ENCODE measurements at regions not wholly inside any gene's neighbourhood (a gene's known extent, or its start where the extent isn't known, plus 50 kb on each side); places are given as distances from the start of the nearest gene placed in this dataset.

DNA sequence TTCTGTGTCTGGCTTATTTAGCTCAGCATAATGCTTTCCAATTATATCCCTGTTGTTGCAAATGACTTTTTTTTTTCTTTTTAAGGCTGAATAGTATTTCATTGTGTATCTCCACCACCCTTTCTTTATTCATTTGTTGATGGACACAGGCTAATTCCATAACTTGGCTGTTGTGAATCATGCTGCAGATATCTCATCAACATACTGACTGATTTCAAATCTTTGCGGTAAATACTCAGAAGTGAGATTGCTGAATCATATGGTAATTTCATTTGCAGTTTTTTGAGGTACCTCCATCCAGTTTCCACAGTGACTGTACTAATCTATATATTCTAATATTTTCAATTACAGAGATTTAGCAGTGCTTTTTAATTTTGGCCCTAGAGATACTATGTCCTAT is 266.2 kb downstream of the TMX3 start:
- H3K4me3 ChIP-seq (ENCODE audit: low read depth, low read length), result no peak overlapping the region
- DNase-seq (ENCODE audit: low read depth), result no peak
- no peak for TF ChIP-seq CTCF (IDR thresholded peaks at IDR 0.05; ENCODE audit: control insufficient read depth, extremely low read depth, insufficient read depth)

DNA sequence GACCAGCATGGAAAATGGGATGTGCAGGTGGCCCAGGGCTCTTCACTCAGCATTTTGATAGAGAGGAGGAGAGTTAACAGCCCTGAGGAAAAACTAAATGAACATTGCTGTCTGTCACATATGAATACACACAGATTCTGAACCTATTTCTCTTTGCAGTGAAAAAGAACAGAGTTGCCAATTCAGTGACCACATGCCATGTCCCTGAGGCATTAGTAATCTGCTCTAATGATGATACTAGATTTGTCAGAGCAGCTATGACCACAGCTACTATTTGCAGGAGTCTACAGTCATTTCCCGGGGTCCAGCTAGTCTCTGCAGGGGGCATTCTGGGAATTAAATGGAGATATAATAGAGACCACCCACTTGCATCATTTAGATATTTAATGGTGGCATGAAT is 267.6 kb downstream of the TMX3 start:
- no peak overlapping the region for H3K4me3 ChIP-seq (ENCODE audit: low read depth, low read length)
- DNase-seq (ENCODE audit: low read depth), result no peak
- no peak for TF ChIP-seq CTCF (IDR thresholded peaks at IDR 0.05; ENCODE audit: control insufficient read depth, extremely low read depth, insufficient read depth)

DNA sequence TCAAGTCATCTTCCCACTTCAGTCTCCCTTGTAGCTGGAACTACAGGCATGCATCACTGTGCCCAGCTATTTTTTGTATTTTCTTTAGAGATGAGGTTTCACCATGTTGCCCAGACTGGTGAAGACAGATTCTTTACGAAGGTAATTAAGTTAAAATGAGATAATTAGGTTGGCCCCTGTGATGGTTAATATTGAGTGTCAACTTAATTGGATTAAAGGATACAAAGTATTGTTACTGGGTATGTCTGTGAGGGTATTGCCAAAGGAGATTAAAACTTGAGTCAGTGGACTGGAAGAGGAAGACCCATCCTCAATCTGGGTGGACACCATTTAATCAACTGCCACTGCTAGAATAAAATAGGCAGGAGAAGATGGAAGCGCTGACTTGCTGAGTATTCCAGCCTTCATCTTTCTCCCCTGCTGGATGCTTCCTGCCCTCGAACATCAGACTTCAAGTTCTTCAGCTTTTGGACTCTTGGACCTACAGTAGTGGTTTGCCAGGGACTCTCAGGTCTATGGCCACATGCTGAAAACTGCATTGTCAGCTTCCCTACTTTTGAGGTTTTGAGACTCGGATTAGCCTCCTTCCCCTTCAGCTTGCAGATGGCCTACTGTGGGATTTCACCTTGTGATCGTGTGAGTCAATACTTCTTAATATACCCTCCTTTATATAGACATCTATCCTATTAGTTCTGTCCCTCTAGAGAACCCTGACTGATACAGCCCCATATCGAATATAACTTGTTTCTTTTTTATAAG is 269.1 kb downstream of the TMX3 start:
- no peak overlapping the region for H3K4me3 ChIP-seq (ENCODE audit: low read depth, low read length)
- DNase-seq (ENCODE audit: low read depth), result no peak
- TF ChIP-seq CTCF (IDR thresholded peaks at IDR 0.05; ENCODE audit: control insufficient read depth, extremely low read depth, insufficient read depth), result no peak

DNA sequence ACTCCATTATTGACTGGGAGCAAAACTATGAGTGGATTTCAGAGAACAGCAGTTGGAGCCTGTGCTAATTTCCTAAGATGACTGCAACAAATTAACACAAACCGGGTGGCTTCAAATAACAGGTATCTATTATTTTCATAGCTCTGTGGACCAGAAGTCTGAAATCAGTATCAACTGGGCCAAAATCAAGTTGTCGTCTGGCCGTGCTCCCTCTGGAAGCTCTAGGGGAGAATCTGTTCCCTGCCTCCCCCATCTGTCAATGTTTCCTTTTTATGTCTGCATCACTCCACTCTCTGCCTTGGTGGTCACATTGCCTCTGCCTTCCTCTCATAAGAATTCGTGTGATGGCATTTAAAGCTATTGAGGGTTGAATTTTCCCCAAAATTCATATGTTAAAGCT is 269.8 kb downstream of the TMX3 start:
- no peak for TF ChIP-seq CTCF (IDR thresholded peaks at IDR 0.05; ENCODE audit: control insufficient read depth, extremely low read depth, insufficient read depth)
- no peak for DNase-seq (ENCODE audit: low read depth)

GRCh38 chr18:68441241-68441640 is 273.7 kb downstream of the TMX3 start:
- no peak for TF ChIP-seq CTCF (IDR thresholded peaks at IDR 0.05; ENCODE audit: control insufficient read depth, extremely low read depth, insufficient read depth)
- no peak overlapping the region for H3K4me3 ChIP-seq (ENCODE audit: low read depth, low read length)
- DNase-seq (ENCODE audit: low read depth), result no peak

More for the DNA sequence above, 269.8 kb downstream of the TMX3 start:
- no peak overlapping the region for H3K4me3 ChIP-seq (ENCODE audit: low read depth, low read length)

GRCh38 chr18:68440433-68440832 is 274.5 kb downstream of the TMX3 start:
- H3K4me3 ChIP-seq (ENCODE audit: low read depth, low read length), result no peak overlapping the region
- TF ChIP-seq CTCF (IDR thresholded peaks at IDR 0.05; ENCODE audit: control insufficient read depth, extremely low read depth, insufficient read depth), result no peak
- DNase-seq (ENCODE audit: low read depth), result no peak

DNA sequence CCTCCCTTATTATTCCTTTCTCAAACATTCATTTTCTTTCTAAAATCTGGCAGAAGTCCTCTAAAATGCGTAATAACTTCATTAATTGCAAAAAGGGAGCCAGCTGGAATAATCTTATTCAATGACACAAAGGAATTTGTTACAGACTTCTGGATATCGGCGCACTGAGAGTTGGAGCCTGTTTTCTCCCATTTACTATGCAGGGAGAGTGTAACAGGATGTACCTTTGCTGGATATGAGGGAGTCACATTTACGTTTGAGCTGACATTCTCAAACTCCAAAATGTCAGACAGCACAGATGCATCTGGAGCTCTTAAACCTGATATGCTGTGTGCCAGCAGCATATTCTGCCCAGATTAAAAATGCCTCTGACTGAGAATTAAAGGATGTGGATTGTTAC is 275.3 kb downstream of the TMX3 start:
- no peak for TF ChIP-seq CTCF (IDR thresholded peaks at IDR 0.05; ENCODE audit: control insufficient read depth, extremely low read depth, insufficient read depth)
- H3K4me3 ChIP-seq (ENCODE audit: low read depth, low read length), result no peak overlapping the region
- no peak for DNase-seq (ENCODE audit: low read depth)
